Mucosa of descending colon (tissue), 3 donors: ENCODE measurements at regions not wholly inside any gene's neighbourhood (a gene's known extent, or its start where the extent isn't known, plus 50 kb on each side); places are given as distances from the start of the nearest gene placed in this dataset.
"Not testable (repeated sequence)": the region's sequence is repeated elsewhere in the genome, so short reads cannot be mapped to it uniquely, and the experiment has no call there.

ENCODE experiments used
- ATAC-seq: fragments of 200-7000 bp; cut with Tn5 transposase; one replicate; pipeline ENCODE4 v1.9.1; 2020; ENCODE audit warnings: mild to moderate bottlenecking, moderate library complexity
- DNase-seq, 3 donors: peaks; one replicate each; pipeline ENCODE4 v3.0.0-alpha.2; 2020
- H3K36me3 ChIP-seq: fragments of 200-600 bp; one replicate; pipeline ENCODE4 v1.8.0; 2021; ENCODE audit warnings: low read depth, mild to moderate bottlenecking
- H3K4me1 ChIP-seq: fragments of 200-600 bp; one replicate; pipeline ENCODE4 v1.8.0; 2021; ENCODE audit warnings: low read depth, mild to moderate bottlenecking
- H3K4me3 ChIP-seq: fragments of 200-600 bp; one replicate; pipeline ENCODE4 v1.8.0; 2021; ENCODE audit warnings: mild to moderate bottlenecking
- H3K9me3 ChIP-seq: fragments of 200-600 bp; one replicate; pipeline ENCODE4 v1.8.0; 2021; ENCODE audit warnings: mild to moderate bottlenecking
- intact Hi-C, 2 donors: fragments of 100-400 bp; cut with DNase I in 1 of 2; cut with micrococcal nuclease in 1 of 2; formaldehyde crosslinking; loops; one replicate each; pipeline versions ENCODE4 v1.11.0 to v1.11.1; 2022; cut with DNase I, micrococcal nuclease
- TF ChIP-seq, protein P1 (sequence below): fragments of 200-600 bp; IDR thresholded peaks from one replicate; pipeline ENCODE4 v1.8.0; 2022; ENCODE audit warnings: antibody characterized with exemption, mild to moderate bottlenecking
- donor health status: DM: no; HTN: no; CAD: no; lungs with moderate emphysema.
- donor health status: DM: no; HTN: no; CAD: no.
- donor health status: DM: no; HTN: yes; CAD: no.

DNA sequence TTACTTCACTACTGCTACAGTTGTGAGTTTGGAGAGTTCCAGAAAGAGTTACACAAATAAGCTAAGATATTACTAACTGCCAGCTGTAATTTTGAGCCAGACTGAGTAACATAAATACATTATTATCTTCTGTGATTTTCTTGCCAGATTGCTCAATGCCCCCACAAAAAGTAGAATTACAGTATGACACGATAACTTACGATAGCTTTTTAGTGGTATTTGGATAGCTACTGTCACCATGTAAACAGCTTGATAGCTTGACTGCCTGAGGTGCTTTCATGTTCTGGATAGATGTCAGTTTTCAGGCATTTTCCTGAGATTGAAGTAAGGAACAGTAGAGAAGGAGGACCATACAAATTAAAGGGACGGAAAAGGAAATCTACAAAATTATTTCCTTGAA lies 533.3 kb downstream of the SOCS6 start:
- intact Hi-C loops: no loop called here
- Histone ChIP-seq H3K9me3 (no peaks in the 10 kb centered on the region), H3K4me1 (no peaks in the 10 kb centered on the region), H3K4me3 (no peak overlapping the region), H3K36me3 (no peaks in the 10 kb centered on the region)
- ATAC-seq (no peak), DNase-seq (no peak)
- TF ChIP-seq, protein P1, sequence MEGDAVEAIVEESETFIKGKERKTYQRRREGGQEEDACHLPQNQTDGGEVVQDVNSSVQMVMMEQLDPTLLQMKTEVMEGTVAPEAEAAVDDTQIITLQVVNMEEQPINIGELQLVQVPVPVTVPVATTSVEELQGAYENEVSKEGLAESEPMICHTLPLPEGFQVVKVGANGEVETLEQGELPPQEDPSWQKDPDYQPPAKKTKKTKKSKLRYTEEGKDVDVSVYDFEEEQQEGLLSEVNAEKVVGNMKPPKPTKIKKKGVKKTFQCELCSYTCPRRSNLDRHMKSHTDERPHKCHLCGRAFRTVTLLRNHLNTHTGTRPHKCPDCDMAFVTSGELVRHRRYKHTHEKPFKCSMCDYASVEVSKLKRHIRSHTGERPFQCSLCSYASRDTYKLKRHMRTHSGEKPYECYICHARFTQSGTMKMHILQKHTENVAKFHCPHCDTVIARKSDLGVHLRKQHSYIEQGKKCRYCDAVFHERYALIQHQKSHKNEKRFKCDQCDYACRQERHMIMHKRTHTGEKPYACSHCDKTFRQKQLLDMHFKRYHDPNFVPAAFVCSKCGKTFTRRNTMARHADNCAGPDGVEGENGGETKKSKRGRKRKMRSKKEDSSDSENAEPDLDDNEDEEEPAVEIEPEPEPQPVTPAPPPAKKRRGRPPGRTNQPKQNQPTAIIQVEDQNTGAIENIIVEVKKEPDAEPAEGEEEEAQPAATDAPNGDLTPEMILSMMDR: no peak

DNA sequence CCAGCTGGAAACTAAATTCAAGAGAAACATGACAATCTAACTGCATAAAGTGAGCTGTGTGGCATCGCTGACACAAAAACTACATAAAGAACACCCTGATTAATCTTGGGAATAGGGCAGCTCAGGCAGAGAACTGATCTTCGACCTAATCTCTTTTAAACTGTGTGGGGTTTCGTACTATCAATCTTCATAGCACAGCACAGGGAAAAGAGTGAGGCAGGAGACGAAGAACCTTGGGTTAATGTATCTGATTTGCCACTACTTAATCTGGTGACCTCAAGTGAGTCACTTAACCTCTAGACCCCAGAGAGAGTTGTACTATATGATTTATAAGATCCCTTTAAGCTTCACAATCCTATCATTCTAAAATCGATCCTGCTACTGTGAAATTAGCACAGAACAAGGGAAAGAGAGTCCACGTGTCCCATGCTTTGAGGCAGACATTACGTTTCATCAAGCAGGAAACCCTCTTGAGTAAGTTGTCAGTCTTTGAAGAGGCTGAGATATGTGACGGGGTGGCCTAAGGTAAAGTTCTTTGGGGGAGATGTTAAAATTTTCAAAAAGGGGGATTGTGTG lies 519.7 kb downstream of the SOCS6 start:
- Histone ChIP-seq H3K4me3 (no peak overlapping the region), H3K36me3 (no peaks in the 10 kb centered on the region), H3K4me1 (no peaks in the 10 kb centered on the region), H3K9me3 (no peaks in the 10 kb centered on the region)
- DNase-seq (no peak), ATAC-seq (no peak)
- TF ChIP-seq, protein P1: no peak
- intact Hi-C loops: no loop called here

DNA sequence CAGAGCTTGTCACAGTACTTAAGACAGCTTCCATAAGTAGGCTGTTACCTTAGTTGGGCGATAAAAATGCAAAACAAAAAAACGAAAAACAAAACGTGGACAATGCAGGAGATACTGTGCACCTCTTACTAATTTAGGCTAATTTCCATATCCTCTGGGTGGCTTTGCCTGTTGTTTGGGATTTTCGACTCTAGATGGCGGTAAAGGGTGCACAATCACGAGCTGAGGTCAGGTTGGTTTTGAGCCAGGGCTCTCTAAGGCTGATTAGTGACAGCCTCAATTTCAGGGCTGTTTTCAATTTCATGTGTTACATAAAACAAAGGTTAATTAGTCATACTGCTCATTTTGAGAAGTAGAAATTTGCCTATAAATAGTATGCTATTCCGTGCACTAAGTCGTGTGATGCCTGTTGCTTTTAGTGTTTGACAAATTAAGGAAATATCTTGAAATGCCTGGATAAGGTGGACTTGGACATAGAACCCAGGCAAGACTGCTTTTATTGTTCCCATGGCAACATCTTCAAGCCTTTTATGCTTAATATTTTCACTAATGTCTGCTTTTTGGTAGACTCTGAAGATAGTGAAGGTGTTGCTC lies 493.1 kb downstream of the SOCS6 start:
- Histone ChIP-seq H3K4me1 (no peaks in the 10 kb centered on the region), H3K36me3 (no peaks in the 10 kb centered on the region), H3K4me3 (no peak overlapping the region), H3K9me3 (no peaks in the 10 kb centered on the region)
- DNase-seq (peak in 1 of 3 donors; percentile 69), ATAC-seq (peak; percentile 68)
- intact Hi-C loops: no loop called here
- TF ChIP-seq, protein P1: no peak

DNA sequence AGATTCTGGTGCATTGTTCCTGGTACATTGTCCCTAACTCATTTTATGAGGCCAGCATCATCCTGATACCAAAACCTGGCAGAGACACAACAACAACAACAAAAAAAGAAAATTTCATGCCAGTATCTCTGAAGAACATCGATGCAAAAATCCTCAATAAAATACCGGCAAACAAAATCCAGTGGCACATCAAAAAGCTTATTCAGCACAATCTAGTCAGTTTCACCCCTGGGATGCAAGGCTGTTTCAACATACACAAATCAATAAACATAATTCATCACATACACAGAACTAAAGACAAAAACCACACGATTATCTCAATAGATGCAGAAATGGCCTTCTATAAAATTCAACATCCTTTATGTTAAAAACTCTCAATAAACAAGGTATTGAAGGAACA lies 477.4 kb downstream of the SOCS6 start:
- H3K9me3 ChIP-seq, H3K36me3 ChIP-seq, H3K4me3 ChIP-seq, ATAC-seq, H3K4me1 ChIP-seq, DNase-seq, intact Hi-C loops: not testable (repeated sequence)

DNA sequence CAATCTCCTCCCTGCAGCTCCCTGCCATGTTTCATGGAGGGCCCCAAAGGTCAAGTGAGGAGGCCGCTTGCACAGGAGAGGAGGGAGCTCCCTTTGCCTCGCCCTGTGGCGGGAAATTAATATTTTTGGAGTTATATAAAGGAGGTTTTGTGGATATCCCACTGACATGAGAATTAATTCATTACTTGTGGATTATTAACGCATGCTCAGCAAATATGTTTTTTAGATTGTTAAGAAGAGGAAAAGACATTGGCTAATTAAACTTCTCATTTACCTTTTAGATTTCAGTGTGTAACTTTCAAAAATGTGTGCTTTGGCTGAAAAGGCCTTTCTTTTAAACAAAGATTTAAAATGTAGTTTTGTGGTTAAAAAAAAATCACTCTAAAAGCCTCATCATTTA lies 474.0 kb downstream of the SOCS6 start:
- no peaks in the 10 kb centered on the region for H3K4me1 ChIP-seq
- TF ChIP-seq, protein P1: no peak
- no peaks in the 10 kb centered on the region for H3K36me3 ChIP-seq
- intact Hi-C loops: no loop called here
- no peak overlapping the region for H3K4me3 ChIP-seq
- H3K9me3 ChIP-seq: no peaks in the 10 kb centered on the region
- DNase-seq (no peak), ATAC-seq (no peak)

DNA sequence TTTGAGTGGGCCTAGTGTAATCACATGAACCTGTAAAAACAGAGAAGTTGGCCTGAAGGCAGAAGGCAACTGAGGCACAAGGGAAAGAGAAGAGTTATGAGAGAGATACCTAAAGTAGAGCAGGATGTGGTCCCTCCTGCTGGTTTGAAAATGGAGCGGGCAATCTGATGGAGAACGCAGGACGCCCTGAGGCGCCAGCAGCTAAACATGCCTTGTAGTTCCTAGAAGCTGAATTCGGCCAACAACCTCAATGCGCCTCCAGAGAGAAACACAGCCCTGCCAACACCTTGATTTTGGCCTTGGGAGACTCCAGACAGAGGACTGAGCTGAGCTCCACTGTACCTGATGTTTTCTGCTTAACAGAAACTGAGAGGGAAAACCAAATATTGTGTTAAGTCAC lies 469.9 kb downstream of the SOCS6 start:
- Histone ChIP-seq H3K4me3 (no peak overlapping the region), H3K36me3 (no peaks in the 10 kb centered on the region), H3K9me3 (no peaks in the 10 kb centered on the region), H3K4me1 (no peaks in the 10 kb centered on the region)
- TF ChIP-seq, protein P1: no peak
- DNase-seq (no peak), ATAC-seq (no peak)
- intact Hi-C loops: no loop called here
